ENCODE measurements at regions not wholly inside any gene's neighbourhood (a gene's known extent, or its start where the extent isn't known, plus 50 kb on each side); places are given as distances from the start of the nearest gene placed in this dataset.

GRCh38 chr7:81469153-81469868 is 300.5 kb downstream of the HGF start:
- TF ChIP-seq CTCF (optimal IDR thresholded peaks at IDR 0.05 in 1 of 3, IDR thresholded peaks at IDR 0.05 in 1 of 3, conservative IDR thresholded peaks at IDR 0.05 in 1 of 3; ENCODE audit: extremely low read depth in 1 of 3, insufficient read depth in 2 of 3, low read length in 3 of 3) (no peak), EZH2 (IDR thresholded peaks at IDR 0.05; ENCODE audit: low read length) (no peak)
